SU-DHL-6 (cell line): ENCODE measurements at regions not wholly inside any gene's neighbourhood (a gene's known extent, or its start where the extent isn't known, plus 50 kb on each side); places are given as distances from the start of the nearest gene placed in this dataset.

ENCODE experiments used
- H2AFZ ChIP-seq: fragments of 200-600 bp; sonication (generic); 2 replicates; pipeline ENCODE4 v1.6.1; 2014; ENCODE audit warnings: low read depth, mild to moderate bottlenecking, moderate library complexity, mixed read lengths, antibody characterized with exemption, low read length; ENCODE audit not compliant: severe bottlenecking
- H3F3A ChIP-seq: fragments of 200-600 bp; shearing (Covaris generic); 2 replicates; pipeline ENCODE4 v1.6.0; 2016; ENCODE audit warnings: antibody characterized with exemption, mild to moderate bottlenecking; ENCODE audit not compliant: insufficient read depth
- H3K27ac ChIP-seq: fragments of 200-600 bp; sonication (generic); 2 replicates; pipeline ENCODE4 v1.5.1; 2016; ENCODE audit warnings: low read depth, mild to moderate bottlenecking, low read length, moderate library complexity, mixed read lengths
- H3K27me3 ChIP-seq: fragments of 200-600 bp; sonication (generic), shearing (Covaris generic); 2 replicates; pipeline ENCODE4 v1.6.0; 2014; ENCODE audit warnings: mild to moderate bottlenecking, low read length
- H3K36me3 ChIP-seq: fragments of 200-600 bp; sonication (generic); 2 replicates; pipeline ENCODE4 v1.6.1; 2014; ENCODE audit warnings: mild to moderate bottlenecking, low read length, mixed read lengths
- H3K4me2 ChIP-seq: fragments of 300-600, 200-600 bp; shearing (Covaris generic), sonication (generic); 2 replicates; pipeline ENCODE4 v1.6.0; 2014; ENCODE audit warnings: low read length, low read depth, mild to moderate bottlenecking; ENCODE audit not compliant: poor library complexity, severe bottlenecking
- H3K4me3 ChIP-seq: fragments of 200-600 bp; sonication (generic); 2 replicates; pipeline ENCODE4 v1.5.1; 2014; ENCODE audit warnings: antibody characterized with exemption, low read length, mild to moderate bottlenecking, mixed read lengths; ENCODE audit not compliant: insufficient read depth, poor library complexity, severe bottlenecking
- H3K79me2 ChIP-seq: fragments of 200-600 bp; sonication (generic); 2 replicates; pipeline ENCODE4 v1.6.1; 2014; ENCODE audit warnings: mild to moderate bottlenecking, low read length, moderate library complexity; ENCODE audit not compliant: insufficient read depth
- H3K9ac ChIP-seq: fragments of 200-600 bp; sonication (generic); 2 replicates; pipeline ENCODE4 v1.7.0; 2014; ENCODE audit warnings: mild to moderate bottlenecking, low read length
- H3K9me2 ChIP-seq: fragments of 200-600 bp; sonication (generic); replicated peaks from 2 replicates; pipeline ENCODE4 v1.6.1; 2014; ENCODE audit warnings: low read length; ENCODE audit not compliant: insufficient read depth
- H3K9me3 ChIP-seq: fragments of 200-600 bp; sonication (generic); 2 replicates; pipeline ENCODE4 v1.6.1; 2014; ENCODE audit warnings: low read length, mixed read lengths; ENCODE audit not compliant: insufficient read depth
- H4K20me1 ChIP-seq: fragments of 200-600 bp; sonication (generic); 2 replicates; pipeline ENCODE4 v1.6.1; 2014; ENCODE audit warnings: low read depth, mild to moderate bottlenecking, antibody characterized with exemption, low read length, moderate library complexity, mixed read lengths
- EZH2phosphoT487 ChIP-seq: fragments of 200-600 bp; sonication (generic), shearing (Covaris generic); conservative IDR thresholded peaks from 2 replicates; pipeline ENCODE4 v1.6.1; 2018; ENCODE audit warnings: mild to moderate bottlenecking, antibody characterized with exemption, low read length, moderate library complexity, mixed read lengths
- TF ChIP-seq, protein P1 (sequence below): fragments of 200-600 bp; sonication (generic); IDR thresholded peaks from one replicate; pipeline ENCODE4 v1.5.1; 2017; ENCODE audit warnings: antibody characterized with exemption, mild to moderate bottlenecking, low read length, moderate library complexity; ENCODE audit not compliant: insufficient read depth, poor library complexity, severe bottlenecking

DNA sequence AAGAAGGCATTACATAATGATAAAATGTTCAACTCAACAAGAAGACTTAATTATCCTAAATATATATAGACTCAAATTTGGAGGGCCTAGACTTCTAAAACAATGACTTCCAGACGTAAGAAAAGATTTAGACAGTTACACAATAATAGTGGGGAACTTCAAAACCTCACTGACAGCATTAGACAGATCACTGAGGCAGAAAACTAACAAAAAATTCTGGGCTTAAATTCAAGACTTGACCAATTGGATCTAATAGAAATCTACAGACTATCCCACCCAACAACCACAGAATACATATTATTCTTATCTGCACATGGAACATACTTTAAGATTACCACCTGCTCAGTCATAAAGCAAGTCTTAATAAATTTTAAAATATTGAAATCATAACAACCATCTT lies 93.3 kb upstream of the ARSJ start:
- no peaks in the 10 kb centered on the region for H3K79me2 ChIP-seq
- H3K4me2 ChIP-seq: no peak overlapping the region
- H3K27ac ChIP-seq: no peak overlapping the region
- no peaks in the 10 kb centered on the region for H3K9me2 ChIP-seq
- H3K9me3 ChIP-seq: no peaks in the 10 kb centered on the region
- TF ChIP-seq, protein P1, sequence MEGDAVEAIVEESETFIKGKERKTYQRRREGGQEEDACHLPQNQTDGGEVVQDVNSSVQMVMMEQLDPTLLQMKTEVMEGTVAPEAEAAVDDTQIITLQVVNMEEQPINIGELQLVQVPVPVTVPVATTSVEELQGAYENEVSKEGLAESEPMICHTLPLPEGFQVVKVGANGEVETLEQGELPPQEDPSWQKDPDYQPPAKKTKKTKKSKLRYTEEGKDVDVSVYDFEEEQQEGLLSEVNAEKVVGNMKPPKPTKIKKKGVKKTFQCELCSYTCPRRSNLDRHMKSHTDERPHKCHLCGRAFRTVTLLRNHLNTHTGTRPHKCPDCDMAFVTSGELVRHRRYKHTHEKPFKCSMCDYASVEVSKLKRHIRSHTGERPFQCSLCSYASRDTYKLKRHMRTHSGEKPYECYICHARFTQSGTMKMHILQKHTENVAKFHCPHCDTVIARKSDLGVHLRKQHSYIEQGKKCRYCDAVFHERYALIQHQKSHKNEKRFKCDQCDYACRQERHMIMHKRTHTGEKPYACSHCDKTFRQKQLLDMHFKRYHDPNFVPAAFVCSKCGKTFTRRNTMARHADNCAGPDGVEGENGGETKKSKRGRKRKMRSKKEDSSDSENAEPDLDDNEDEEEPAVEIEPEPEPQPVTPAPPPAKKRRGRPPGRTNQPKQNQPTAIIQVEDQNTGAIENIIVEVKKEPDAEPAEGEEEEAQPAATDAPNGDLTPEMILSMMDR: no peak
- no peak overlapping the region for H2AFZ ChIP-seq
- H3F3A ChIP-seq: no peaks in the 10 kb centered on the region
- no peaks in the 10 kb centered on the region for H3K27me3 ChIP-seq
- no peaks in the 10 kb centered on the region for H3K36me3 ChIP-seq
- H3K9ac ChIP-seq: no peak overlapping the region
- H3K4me3 ChIP-seq: no peak overlapping the region
- H4K20me1 ChIP-seq: no peaks in the 10 kb centered on the region

GRCh38 chr4:114076899-114077570 lies 97.6 kb upstream of the ARSJ start:
- Histone ChIP-seq H4K20me1 (no peaks in the 10 kb centered on the region), H3K4me2 (no peak overlapping the region), H3K36me3 (no peaks in the 10 kb centered on the region), H3K9me3 (no peaks in the 10 kb centered on the region), H3F3A (no peaks in the 10 kb centered on the region), H3K9me2 (no peaks in the 10 kb centered on the region), H2AFZ (no peak overlapping the region), H3K4me3 (no peak overlapping the region), H3K9ac (no peak overlapping the region), H3K79me2 (no peaks in the 10 kb centered on the region), H3K27me3 (no peaks in the 10 kb centered on the region), H3K27ac (no peak overlapping the region)
- TF ChIP-seq, protein P1: no peak

DNA sequence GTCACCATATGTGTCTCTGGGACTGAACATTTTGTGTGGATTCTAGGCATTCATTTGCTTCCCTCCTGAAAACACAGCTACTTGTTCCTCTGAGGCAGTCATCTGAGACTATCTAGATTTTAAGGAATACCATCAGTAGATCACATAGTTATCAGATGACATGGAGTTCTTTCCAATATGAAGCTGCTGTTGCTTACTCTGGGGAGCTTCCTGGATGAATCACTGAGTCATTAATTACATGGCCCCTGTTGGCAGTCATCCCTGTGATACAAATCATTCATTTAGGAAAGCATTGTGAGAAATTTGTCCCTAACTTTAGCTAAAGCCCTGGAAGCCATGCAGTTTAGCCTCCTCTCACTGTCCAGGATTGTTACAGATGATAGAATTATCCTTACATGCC lies 98.2 kb upstream of the ARSJ start:
- Histone ChIP-seq H3K27ac (no peak overlapping the region), H3K9me2 (no peaks in the 10 kb centered on the region), H2AFZ (no peak overlapping the region), H3K79me2 (no peaks in the 10 kb centered on the region), H3K36me3 (no peaks in the 10 kb centered on the region), H3K27me3 (no peaks in the 10 kb centered on the region), H4K20me1 (no peaks in the 10 kb centered on the region), H3K4me3 (no peak overlapping the region), H3K9ac (no peak overlapping the region), H3K9me3 (no peaks in the 10 kb centered on the region), H3K4me2 (no peak overlapping the region), H3F3A (no peaks in the 10 kb centered on the region)
- no peak for TF ChIP-seq EZH2phosphoT487
- TF ChIP-seq, protein P1: no peak
